ENCODE measurements at regions not wholly inside any gene's neighbourhood (a gene's known extent, or its start where the extent isn't known, plus 50 kb on each side); places are given as distances from the start of the nearest gene placed in this dataset.

- no peak for DNase-seq (ENCODE audit: low spot score)
Observed at GRCh38 chr3:76694063-76694462, 345.8 kb upstream of the ROBO2 start.

- no peak for DNase-seq (ENCODE audit: low spot score)
Observed at GRCh38 chr3:76698136-76698706, 341.7 kb upstream of the ROBO2 start.

GRCh38 chr3:76699846-76700245 is 340.1 kb upstream of the ROBO2 start:
- DNase-seq (ENCODE audit: low spot score): no peak

GRCh38 chr3:76700323-76700722 is 339.6 kb upstream of the ROBO2 start:
- no peak for DNase-seq (ENCODE audit: low spot score)

- no peak for DNase-seq (ENCODE audit: low spot score)
Observed at GRCh38 chr3:76702676-76703075, 337.2 kb upstream of the ROBO2 start.

- DNase-seq (ENCODE audit: low spot score): no peak
Observed at GRCh38 chr3:76715426-76715825, 324.5 kb upstream of the ROBO2 start.

- no peak for DNase-seq (ENCODE audit: low spot score)
Observed at GRCh38 chr3:76723366-76723765, 316.5 kb upstream of the ROBO2 start.

GRCh38 chr3:76724075-76724474 is 315.8 kb upstream of the ROBO2 start:
- no peak for DNase-seq (ENCODE audit: low spot score)

- DNase-seq (ENCODE audit: low spot score): no peak
Observed at GRCh38 chr3:76724706-76725105, 315.2 kb upstream of the ROBO2 start.

- DNase-seq (ENCODE audit: low spot score): no peak
Observed at GRCh38 chr3:76726034-76726433, 313.9 kb upstream of the ROBO2 start.

GRCh38 chr3:76728426-76728825 is 311.5 kb upstream of the ROBO2 start:
- DNase-seq (ENCODE audit: low spot score): no peak

- DNase-seq (ENCODE audit: low spot score): no peak
Observed at GRCh38 chr3:76731471-76731870, 308.4 kb upstream of the ROBO2 start.

GRCh38 chr3:76733073-76733759 is 306.7 kb upstream of the ROBO2 start:
- no peak for DNase-seq (ENCODE audit: low spot score)

GRCh38 chr3:76735152-76735551 is 304.7 kb upstream of the ROBO2 start:
- no peak for DNase-seq (ENCODE audit: low spot score)

- no peak for DNase-seq (ENCODE audit: low spot score)
Observed at GRCh38 chr3:76753599-76753998, 286.3 kb upstream of the ROBO2 start.

GRCh38 chr3:76754247-76754646 is 285.7 kb upstream of the ROBO2 start:
- no peak for DNase-seq (ENCODE audit: low spot score)

- no peak for DNase-seq (ENCODE audit: low spot score)
Observed at GRCh38 chr3:76756577-76756976, 283.3 kb upstream of the ROBO2 start.

- DNase-seq (ENCODE audit: low spot score): no peak
Observed at GRCh38 chr3:76760336-76760735, 279.6 kb upstream of the ROBO2 start.

- no peak for DNase-seq (ENCODE audit: low spot score)
Observed at GRCh38 chr3:76765511-76765910, 274.4 kb upstream of the ROBO2 start.

- DNase-seq (ENCODE audit: low spot score): no peak
Observed at GRCh38 chr3:76768912-76769311, 271.0 kb upstream of the ROBO2 start.

- no peak for DNase-seq (ENCODE audit: low spot score)
Observed at GRCh38 chr3:76776927-76777326, 263.0 kb upstream of the ROBO2 start.

GRCh38 chr3:76788206-76788605 is 251.7 kb upstream of the ROBO2 start:
- no peak for DNase-seq (ENCODE audit: low spot score)

GRCh38 chr3:76789237-76789636 is 250.7 kb upstream of the ROBO2 start:
- DNase-seq (ENCODE audit: low spot score): no peak

- DNase-seq (ENCODE audit: low spot score): no peak
Observed at GRCh38 chr3:76811418-76811817, 228.5 kb upstream of the ROBO2 start.

All from AG20443 (cell line).